ENCODE measurements at regions not wholly inside any gene's neighbourhood (a gene's known extent, or its start where the extent isn't known, plus 50 kb on each side); places are given as distances from the start of the nearest gene placed in this dataset.

- no peak for DNase-seq (ENCODE audit: low read depth in 2 of 2)
These were observed 342.3 kb downstream of the HNRNPD start for GRCh38 chr4:82031376-82031927.

GRCh38 chr4:82017680-82018079 is 356.1 kb downstream of the HNRNPD start:
- DNase-seq (ENCODE audit: low read depth in 2 of 2): no peak

GRCh38 chr4:82005158-82005557 is 368.6 kb downstream of the HNRNPD start:
- DNase-seq (ENCODE audit: low read depth in 2 of 2): no peak

- no peak for DNase-seq (ENCODE audit: low read depth in 2 of 2)
These were observed 376.5 kb downstream of the HNRNPD start for GRCh38 chr4:81997313-81997712.

- DNase-seq (ENCODE audit: low read depth in 2 of 2): no peak
These were observed 382.9 kb downstream of the HNRNPD start for GRCh38 chr4:81990898-81991297.

- DNase-seq (ENCODE audit: low read depth in 2 of 2): no peak
These were observed 383.6 kb downstream of the HNRNPD start for GRCh38 chr4:81990211-81990610.

- no peak for DNase-seq (ENCODE audit: low read depth in 2 of 2)
These were observed 384.6 kb downstream of the HNRNPD start for GRCh38 chr4:81989202-81989601.

GRCh38 chr4:81988178-81988577 is 385.6 kb downstream of the HNRNPD start:
- no peak for DNase-seq (ENCODE audit: low read depth in 2 of 2)

- no peak for DNase-seq (ENCODE audit: low read depth in 2 of 2)
These were observed 389.0 kb downstream of the HNRNPD start for GRCh38 chr4:81984746-81985145.

- no peak for DNase-seq (ENCODE audit: low read depth in 2 of 2)
These were observed 390.8 kb downstream of the HNRNPD start for GRCh38 chr4:81982846-81983540.

- no peak for DNase-seq (ENCODE audit: low read depth in 2 of 2)
These were observed 392.6 kb downstream of the HNRNPD start for GRCh38 chr4:81981218-81981617.

- no peak for DNase-seq (ENCODE audit: low read depth in 2 of 2)
These were observed 399.3 kb downstream of the HNRNPD start for GRCh38 chr4:81974523-81974922.

- DNase-seq (ENCODE audit: low read depth in 2 of 2): no peak
These were observed 402.0 kb downstream of the HNRNPD start for GRCh38 chr4:81971637-81972381.

- no peak for DNase-seq (ENCODE audit: low read depth in 2 of 2)
These were observed 402.7 kb downstream of the HNRNPD start for GRCh38 chr4:81971061-81971460.

GRCh38 chr4:81970454-81970853 is 403.3 kb downstream of the HNRNPD start:
- DNase-seq (ENCODE audit: low read depth in 2 of 2): no peak

- DNase-seq (ENCODE audit: low read depth in 2 of 2): no peak
These were observed 407.1 kb downstream of the HNRNPD start for GRCh38 chr4:81966676-81967075.

- DNase-seq (ENCODE audit: low read depth in 2 of 2): no peak
These were observed 407.9 kb downstream of the HNRNPD start for GRCh38 chr4:81965911-81966310.

- DNase-seq (ENCODE audit: low read depth in 2 of 2): no peak
These were observed 408.3 kb downstream of the HNRNPD start for GRCh38 chr4:81965454-81965853.

GRCh38 chr4:81963763-81964020 is 410.1 kb downstream of the HNRNPD start:
- no peak for DNase-seq (ENCODE audit: low read depth in 2 of 2)

- DNase-seq (ENCODE audit: low read depth in 2 of 2): no peak
These were observed 410.6 kb downstream of the HNRNPD start for GRCh38 chr4:81963015-81963762.

GRCh38 chr4:81960961-81961360 is 412.8 kb downstream of the HNRNPD start:
- no peak for DNase-seq (ENCODE audit: low read depth in 2 of 2)

GRCh38 chr4:81954271-81954670 is 419.5 kb downstream of the HNRNPD start:
- DNase-seq (ENCODE audit: low read depth in 2 of 2): no peak

Measured in stimulated activated CD4-positive, alpha-beta T cell treated with anti-CD3 and anti-CD28 coated beads, Interleukin-1b, Interleukin-23, amount 100 ng/mL, for 4 hours (primary cell).